ENCODE measurements at regions not wholly inside any gene's neighbourhood (a gene's known extent, or its start where the extent isn't known, plus 50 kb on each side); places are given as distances from the start of the nearest gene placed in this dataset.

DNA sequence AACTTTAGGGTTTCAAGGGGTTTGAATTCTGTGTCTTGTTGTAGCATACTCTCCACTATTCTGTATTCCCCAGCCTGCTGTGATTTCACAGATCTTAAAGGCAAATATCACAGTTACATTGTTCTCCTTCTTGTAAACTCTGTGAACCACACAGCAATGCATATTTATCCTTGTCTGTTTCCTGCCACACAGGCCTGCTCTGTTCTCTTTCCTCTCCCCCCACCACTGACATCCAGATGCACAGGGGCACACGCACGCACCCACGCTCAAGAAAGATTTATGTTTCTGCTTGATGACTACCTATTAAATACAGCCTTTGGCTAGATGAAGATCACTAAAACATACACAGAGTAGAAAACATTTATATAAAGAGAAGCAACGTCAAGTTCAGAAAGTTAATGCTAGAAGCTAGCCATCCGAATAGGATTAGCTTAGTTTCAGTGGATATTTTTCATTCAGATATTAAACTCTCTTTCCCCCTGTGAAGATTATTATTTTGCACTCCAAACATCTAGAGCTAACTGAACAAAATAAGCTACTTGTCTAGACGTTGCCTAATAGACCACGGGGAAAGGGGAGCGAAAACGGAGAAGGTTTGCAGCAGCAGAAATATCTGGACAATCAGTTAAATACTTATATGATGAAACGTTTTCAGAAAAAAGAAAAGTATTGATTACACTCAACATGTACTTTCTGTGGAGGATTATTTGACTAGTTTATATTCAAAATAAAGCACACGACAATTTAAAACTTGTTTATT, 193.1 kb upstream of the SEMA3C start:
- no peak overlapping the region for H3K27ac ChIP-seq (ENCODE audit: low read depth in 1 of 2, low read length in 2 of 2)
- TF ChIP-seq HNF4G (IDR thresholded peaks at IDR 0.05) (no peak), GABPA (IDR thresholded peaks at IDR 0.05 in 1 of 2, conservative IDR thresholded peaks at IDR 0.05 in 1 of 2) (no peak), ZBTB33 (IDR thresholded peaks at IDR 0.05) (no peak), MAX (IDR thresholded peaks at IDR 0.05) (no peak), FOXA1 (IDR thresholded peaks at IDR 0.05) (no peak), JUND (IDR thresholded peaks at IDR 0.05) (no peak), RXRA (IDR thresholded peaks at IDR 0.05) (no peak), EGR1 (IDR thresholded peaks at IDR 0.05; ENCODE audit: low read depth in 2 of 2) (no peak), YY1 (IDR thresholded peaks at IDR 0.05) (no peak)
- TF ChIP-seq, protein P1, sequence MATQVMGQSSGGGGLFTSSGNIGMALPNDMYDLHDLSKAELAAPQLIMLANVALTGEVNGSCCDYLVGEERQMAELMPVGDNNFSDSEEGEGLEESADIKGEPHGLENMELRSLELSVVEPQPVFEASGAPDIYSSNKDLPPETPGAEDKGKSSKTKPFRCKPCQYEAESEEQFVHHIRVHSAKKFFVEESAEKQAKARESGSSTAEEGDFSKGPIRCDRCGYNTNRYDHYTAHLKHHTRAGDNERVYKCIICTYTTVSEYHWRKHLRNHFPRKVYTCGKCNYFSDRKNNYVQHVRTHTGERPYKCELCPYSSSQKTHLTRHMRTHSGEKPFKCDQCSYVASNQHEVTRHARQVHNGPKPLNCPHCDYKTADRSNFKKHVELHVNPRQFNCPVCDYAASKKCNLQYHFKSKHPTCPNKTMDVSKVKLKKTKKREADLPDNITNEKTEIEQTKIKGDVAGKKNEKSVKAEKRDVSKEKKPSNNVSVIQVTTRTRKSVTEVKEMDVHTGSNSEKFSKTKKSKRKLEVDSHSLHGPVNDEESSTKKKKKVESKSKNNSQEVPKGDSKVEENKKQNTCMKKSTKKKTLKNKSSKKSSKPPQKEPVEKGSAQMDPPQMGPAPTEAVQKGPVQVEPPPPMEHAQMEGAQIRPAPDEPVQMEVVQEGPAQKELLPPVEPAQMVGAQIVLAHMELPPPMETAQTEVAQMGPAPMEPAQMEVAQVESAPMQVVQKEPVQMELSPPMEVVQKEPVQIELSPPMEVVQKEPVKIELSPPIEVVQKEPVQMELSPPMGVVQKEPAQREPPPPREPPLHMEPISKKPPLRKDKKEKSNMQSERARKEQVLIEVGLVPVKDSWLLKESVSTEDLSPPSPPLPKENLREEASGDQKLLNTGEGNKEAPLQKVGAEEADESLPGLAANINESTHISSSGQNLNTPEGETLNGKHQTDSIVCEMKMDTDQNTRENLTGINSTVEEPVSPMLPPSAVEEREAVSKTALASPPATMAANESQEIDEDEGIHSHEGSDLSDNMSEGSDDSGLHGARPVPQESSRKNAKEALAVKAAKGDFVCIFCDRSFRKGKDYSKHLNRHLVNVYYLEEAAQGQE (IDR thresholded peaks at IDR 0.05) = no peak
- no peaks in the 10 kb centered on the region for H3K4me1 ChIP-seq (ENCODE audit: control insufficient read depth in 4 of 4, insufficient read depth in 4 of 4, low read length in 3 of 4)
- 57% methylated on average over 11 of the region's 11 CpGs for WGBS
- peaks cover 0 to 3% (median 0%) of the 10 kb centered on the region in 4 donors for H3K27me3 ChIP-seq (ENCODE audit: control insufficient read depth in 4 of 4, insufficient read depth in 4 of 4, low read length in 3 of 4)
- H3K9ac ChIP-seq (ENCODE audit: low read depth in 1 of 2, low read length in 2 of 2) = no peak overlapping the region
- H3K36me3 ChIP-seq (ENCODE audit: control insufficient read depth in 4 of 4, insufficient read depth in 3 of 4, low read depth in 1 of 4, low read length in 3 of 4) = no peaks in the 10 kb centered on the region
- no peak for DNase-seq (ENCODE audit: low spot score)
- no peak overlapping the region for H3K4me3 ChIP-seq (ENCODE audit: low read depth in 1 of 3, low read length in 3 of 3)
- no peaks in the 10 kb centered on the region for H3K9me3 ChIP-seq (ENCODE audit: control insufficient read depth in 4 of 4, low read length in 3 of 4)

DNA sequence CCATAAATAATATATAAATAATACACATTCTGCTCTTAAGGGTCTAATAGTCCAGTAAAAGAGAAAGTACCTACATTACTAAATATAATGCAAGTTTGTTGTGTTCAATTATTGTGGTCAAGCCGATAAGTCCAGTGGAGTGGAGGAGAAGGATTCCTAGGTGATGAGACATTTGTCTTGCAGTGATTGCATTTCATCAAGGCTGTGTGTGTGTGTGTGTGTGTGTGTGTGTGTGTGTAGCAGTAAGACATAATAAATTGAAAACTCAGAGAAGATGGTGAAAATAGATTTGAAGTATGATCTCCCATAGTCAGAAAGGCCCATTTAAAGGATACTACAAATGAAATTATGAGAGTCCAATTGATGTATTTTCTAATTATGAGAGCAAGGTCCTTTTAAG, 192.5 kb upstream of the SEMA3C start:
- peaks cover 0 to under 1% (median 0%) of the 10 kb centered on the region in 4 donors for H3K27me3 ChIP-seq (ENCODE audit: control insufficient read depth in 4 of 4, insufficient read depth in 4 of 4, low read length in 3 of 4)
- no peaks in the 10 kb centered on the region for H3K4me1 ChIP-seq (ENCODE audit: control insufficient read depth in 4 of 4, insufficient read depth in 4 of 4, low read length in 3 of 4)
- no peaks in the 10 kb centered on the region for H3K9me3 ChIP-seq (ENCODE audit: control insufficient read depth in 4 of 4, low read length in 3 of 4)
- WGBS = 76% methylated on average over 1 of the region's 1 CpG
- no peak overlapping the region for H3K27ac ChIP-seq (ENCODE audit: low read depth in 1 of 2, low read length in 2 of 2)
- no peak overlapping the region for H3K9ac ChIP-seq (ENCODE audit: low read depth in 1 of 2, low read length in 2 of 2)
- TF ChIP-seq YY1 (IDR thresholded peaks at IDR 0.05) (no peak), FOXA2 (IDR thresholded peaks at IDR 0.05) (no peak), RAD21 (IDR thresholded peaks at IDR 0.05) (no peak), NR2F2 (IDR thresholded peaks at IDR 0.05) (no peak), EGR1 (IDR thresholded peaks at IDR 0.05; ENCODE audit: low read depth in 2 of 2) (no peak), ZBTB33 (IDR thresholded peaks at IDR 0.05) (no peak), HNF4G (IDR thresholded peaks at IDR 0.05) (no peak), FOXA1 (IDR thresholded peaks at IDR 0.05) (no peak), HNF4A (conservative IDR thresholded peaks at IDR 0.05) (no peak), MAX (IDR thresholded peaks at IDR 0.05) (no peak)
- TF ChIP-seq, protein P2, sequence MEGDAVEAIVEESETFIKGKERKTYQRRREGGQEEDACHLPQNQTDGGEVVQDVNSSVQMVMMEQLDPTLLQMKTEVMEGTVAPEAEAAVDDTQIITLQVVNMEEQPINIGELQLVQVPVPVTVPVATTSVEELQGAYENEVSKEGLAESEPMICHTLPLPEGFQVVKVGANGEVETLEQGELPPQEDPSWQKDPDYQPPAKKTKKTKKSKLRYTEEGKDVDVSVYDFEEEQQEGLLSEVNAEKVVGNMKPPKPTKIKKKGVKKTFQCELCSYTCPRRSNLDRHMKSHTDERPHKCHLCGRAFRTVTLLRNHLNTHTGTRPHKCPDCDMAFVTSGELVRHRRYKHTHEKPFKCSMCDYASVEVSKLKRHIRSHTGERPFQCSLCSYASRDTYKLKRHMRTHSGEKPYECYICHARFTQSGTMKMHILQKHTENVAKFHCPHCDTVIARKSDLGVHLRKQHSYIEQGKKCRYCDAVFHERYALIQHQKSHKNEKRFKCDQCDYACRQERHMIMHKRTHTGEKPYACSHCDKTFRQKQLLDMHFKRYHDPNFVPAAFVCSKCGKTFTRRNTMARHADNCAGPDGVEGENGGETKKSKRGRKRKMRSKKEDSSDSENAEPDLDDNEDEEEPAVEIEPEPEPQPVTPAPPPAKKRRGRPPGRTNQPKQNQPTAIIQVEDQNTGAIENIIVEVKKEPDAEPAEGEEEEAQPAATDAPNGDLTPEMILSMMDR (IDR thresholded peaks at IDR 0.05; ENCODE audit: low read depth, low read length, missing input control) = no peak
- TF ChIP-seq, protein P1 (IDR thresholded peaks at IDR 0.05) = no peak
- DNase-seq (ENCODE audit: low spot score) = no peak
- H3K4me3 ChIP-seq (ENCODE audit: low read depth in 1 of 3, low read length in 3 of 3) = no peak overlapping the region
- H3K36me3 ChIP-seq (ENCODE audit: control insufficient read depth in 4 of 4, insufficient read depth in 3 of 4, low read depth in 1 of 4, low read length in 3 of 4) = no peaks in the 10 kb centered on the region
